MCF 10A (cell line): ENCODE measurements at regions not wholly inside any gene's neighbourhood (a gene's known extent, or its start where the extent isn't known, plus 50 kb on each side); places are given as distances from the start of the nearest gene placed in this dataset.
"Not testable (repeated sequence)": the region's sequence is repeated elsewhere in the genome, so short reads cannot be mapped to it uniquely, and the experiment has no call there.

ENCODE experiments used
- BruUV-seq: library from RNA; stranded (reverse); fragments of 400-500 nt; replicated peaks from 2 replicates; lab custom pipeline; 2021; lab: Mats Ljungman, UMichigan
- CTCF ChIA-PET: fragments of 300-600 bp; sonication (Branson Sonifier 250); formaldehyde crosslinking; extraction: SDS; loops from one replicate; lab custom pipeline; 2021; ENCODE audit warnings: antibody characterized with exemption, inconsistent platforms; lab: Yijun Ruan, JAX
- POLR2A ChIA-PET: fragments of 300-600, 350-650 bp; sonication (Branson Sonifier 250); formaldehyde crosslinking; extraction: SDS; loops from one replicate; lab custom pipeline; 2020; ENCODE audit warnings: antibody characterized with exemption, inconsistent platforms; lab: Yijun Ruan, JAX
- DNase-seq: peaks from one replicate; pipeline ENCODE4 v3.0.0-alpha.2; 2018; ENCODE audit not compliant: unreplicated experiment
- H3K27ac Mint-ChIP-seq: one replicate; pipeline ENCODE4 v1.8.0; 2022; ENCODE audit warnings: mild to moderate bottlenecking, low read depth, mixed read lengths; ENCODE audit not compliant: unreplicated experiment
- H3K27me3 Mint-ChIP-seq: one replicate; pipeline ENCODE4 v1.8.0; 2022; ENCODE audit warnings: mixed read lengths; ENCODE audit not compliant: insufficient read depth, unreplicated experiment
- H3K36me3 Mint-ChIP-seq: one replicate; pipeline ENCODE4 v1.8.0; 2022; ENCODE audit warnings: mild to moderate bottlenecking, moderate library complexity, mixed read lengths; ENCODE audit not compliant: insufficient read depth, unreplicated experiment
- H3K4me1 Mint-ChIP-seq: one replicate; pipeline ENCODE4 v1.8.0; 2022; ENCODE audit warnings: mixed read lengths; ENCODE audit not compliant: insufficient read depth, unreplicated experiment
- H3K4me3 Mint-ChIP-seq: one replicate; pipeline ENCODE4 v1.8.0; 2022; ENCODE audit warnings: mild to moderate bottlenecking, moderate library complexity, mixed read lengths; ENCODE audit not compliant: unreplicated experiment
- H3K9me3 Mint-ChIP-seq: one replicate; pipeline ENCODE4 v1.8.0; 2022; ENCODE audit warnings: mixed read lengths; ENCODE audit not compliant: unreplicated experiment
- CTCF ChIP-seq: fragments of 200-600 bp; IDR thresholded peaks from one replicate; pipeline ENCODE4 v1.8.0; 2022; ENCODE audit warnings: antibody characterized with exemption, mild to moderate bottlenecking; ENCODE audit not compliant: unreplicated experiment
- intact Hi-C: fragments of 100-400 bp; cut with micrococcal nuclease; formaldehyde crosslinking; loops from 2 replicates; pipeline ENCODE4 v1.14.1; 2022

GRCh38 chr1:191788551-191788950 is 369.7 kb upstream of the RGS18 start:
- Mint-ChIP-seq H3K4me3 (no peak overlapping the region), H3K27ac (no peak overlapping the region), H3K36me3 (no peaks in the 10 kb centered on the region), H3K4me1 (no peaks in the 10 kb centered on the region), H3K9me3 (no peaks in the 10 kb centered on the region), H3K27me3 (no peaks in the 10 kb centered on the region)
- intact Hi-C loops = no loop called here
- DNase-seq = no peak
- ChIA-PET CTCF (no interaction called here), POLR2A (no interaction called here)
- no peak for TF ChIP-seq CTCF
- no TSS peak for BruUV-seq

GRCh38 chr1:191798178-191798577 is 360.1 kb upstream of the RGS18 start:
- TF ChIP-seq CTCF = no peak
- DNase-seq = no peak
- no peak overlapping the region for H3K4me3 Mint-ChIP-seq
- H3K36me3 Mint-ChIP-seq = no peaks in the 10 kb centered on the region
- no peaks in the 10 kb centered on the region for H3K27me3 Mint-ChIP-seq
- H3K27ac Mint-ChIP-seq = no peak overlapping the region
- H3K4me1 Mint-ChIP-seq = no peaks in the 10 kb centered on the region
- intact Hi-C loops = no loop called here
- no TSS peak for BruUV-seq
- CTCF ChIA-PET = interaction anchor here (0.9 kb wide), 1 partner anchor 32 kb away, joined by 3 read pairs; no protein-coding TSS in a partner anchor
- peaks cover under 1% of the 10 kb centered on the region for H3K9me3 Mint-ChIP-seq
- POLR2A ChIA-PET = no interaction called here

- H3K36me3 Mint-ChIP-seq = no peaks in the 10 kb centered on the region
- no peak overlapping the region for H3K4me3 Mint-ChIP-seq
- H3K9me3 Mint-ChIP-seq = peaks cover 7% of the 10 kb centered on the region
- BruUV-seq = no TSS peak
- TF ChIP-seq CTCF = no peak
- H3K27me3 Mint-ChIP-seq = no peaks in the 10 kb centered on the region
- H3K4me1 Mint-ChIP-seq = no peaks in the 10 kb centered on the region
- H3K27ac Mint-ChIP-seq = no peak overlapping the region
- POLR2A ChIA-PET = no interaction called here
- intact Hi-C loops = no loop called here
- DNase-seq = no peak
- CTCF ChIA-PET = no interaction called here
Observed at GRCh38 chr1:191804311-191804710, 354.0 kb upstream of the RGS18 start.

- H3K27ac Mint-ChIP-seq, CTCF ChIA-PET, H3K27me3 Mint-ChIP-seq, H3K36me3 Mint-ChIP-seq, H3K4me3 Mint-ChIP-seq, H3K9me3 Mint-ChIP-seq, BruUV-seq, intact Hi-C loops, H3K4me1 Mint-ChIP-seq: not testable (repeated sequence)
- peak; percentile 9 for DNase-seq
- POLR2A ChIA-PET = interaction anchor here (0.7 kb wide), 1 partner anchor 77 kb away, joined by 3 read pairs; no protein-coding TSS in a partner anchor
Observed at GRCh38 chr1:191813593-191813992, 344.7 kb upstream of the RGS18 start.

GRCh38 chr1:191818198-191818597 is 340.1 kb upstream of the RGS18 start:
- Mint-ChIP-seq H3K4me3 (no peak overlapping the region), H3K9me3 (peaks cover 4% of the 10 kb centered on the region), H3K27me3 (no peaks in the 10 kb centered on the region), H3K36me3 (no peaks in the 10 kb centered on the region), H3K27ac (no peak overlapping the region), H3K4me1 (no peaks in the 10 kb centered on the region)
- CTCF ChIA-PET = interaction anchor here (1.0 kb wide), 1 partner anchor 11 kb away, joined by 3 read pairs; no protein-coding TSS in a partner anchor
- intact Hi-C loops = no loop called here
- no TSS peak for BruUV-seq
- TF ChIP-seq CTCF = no peak
- DNase-seq = no peak
- POLR2A ChIA-PET = interaction anchor here (0.7 kb wide), 1 partner anchor 9 kb away, joined by 3 read pairs; no protein-coding TSS in a partner anchor
